ENCODE measurements at regions not wholly inside any gene's neighbourhood (a gene's known extent, or its start where the extent isn't known, plus 50 kb on each side); places are given as distances from the start of the nearest gene placed in this dataset.
A peak's percentile ranks its signal among the peaks of the same experiment; 100 is the strongest.

DNA sequence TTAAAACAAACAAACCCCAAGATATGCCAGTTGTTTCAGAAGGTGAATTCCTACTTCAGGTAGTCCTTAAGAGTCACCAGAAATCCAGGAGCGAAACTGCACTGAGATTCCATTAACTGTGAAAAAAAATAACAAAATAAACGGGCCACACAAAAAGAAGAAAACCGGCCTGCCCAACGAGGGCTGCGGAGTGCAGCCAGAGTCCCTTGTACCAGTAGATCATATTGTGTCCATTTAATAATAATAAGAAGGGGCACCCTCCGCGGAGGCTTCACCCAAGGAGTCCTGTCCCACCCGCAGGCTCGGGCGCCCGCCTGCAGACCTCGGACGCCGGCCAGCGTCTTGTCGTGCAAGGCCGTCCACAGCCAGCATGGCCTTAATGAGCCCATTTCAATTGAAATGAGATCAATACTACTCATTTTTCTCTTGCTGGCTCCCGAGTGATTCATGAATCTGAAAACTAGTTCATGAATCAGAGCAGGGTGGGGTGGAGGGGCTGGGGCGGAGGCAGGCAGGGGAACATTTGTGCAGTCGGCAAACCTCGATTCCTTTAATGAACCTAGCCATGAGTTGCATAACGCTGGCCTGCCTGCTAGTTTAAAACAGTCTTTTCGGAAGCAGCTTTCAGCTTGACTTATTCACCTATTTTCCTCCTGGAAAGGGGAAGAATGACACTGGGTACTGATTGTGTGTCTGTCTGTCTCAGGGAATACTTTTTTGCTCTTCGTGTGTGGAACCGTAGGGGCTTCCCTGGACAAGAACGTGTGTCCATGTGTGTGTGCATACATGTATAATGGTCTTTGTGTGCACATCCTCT, 113.1 kb upstream of the IRF2BP2 start (continued):
- no peak for TF ChIP-seq ZNF740 (CRISPR knock-in tag; IDR thresholded peaks at IDR 0.05)
- TF ChIP-seq CENPT (CRISPR knock-in tag; IDR thresholded peaks at IDR 0.05; ENCODE audit: low read depth): no peak
- TF ChIP-seq ZNF580 (CRISPR knock-in tag; IDR thresholded peaks at IDR 0.05; ENCODE audit: borderline replicate concordance, low read depth): peak; percentile 22; the same call in 1 of the 2 replicates
- TF ChIP-seq, protein P1, sequence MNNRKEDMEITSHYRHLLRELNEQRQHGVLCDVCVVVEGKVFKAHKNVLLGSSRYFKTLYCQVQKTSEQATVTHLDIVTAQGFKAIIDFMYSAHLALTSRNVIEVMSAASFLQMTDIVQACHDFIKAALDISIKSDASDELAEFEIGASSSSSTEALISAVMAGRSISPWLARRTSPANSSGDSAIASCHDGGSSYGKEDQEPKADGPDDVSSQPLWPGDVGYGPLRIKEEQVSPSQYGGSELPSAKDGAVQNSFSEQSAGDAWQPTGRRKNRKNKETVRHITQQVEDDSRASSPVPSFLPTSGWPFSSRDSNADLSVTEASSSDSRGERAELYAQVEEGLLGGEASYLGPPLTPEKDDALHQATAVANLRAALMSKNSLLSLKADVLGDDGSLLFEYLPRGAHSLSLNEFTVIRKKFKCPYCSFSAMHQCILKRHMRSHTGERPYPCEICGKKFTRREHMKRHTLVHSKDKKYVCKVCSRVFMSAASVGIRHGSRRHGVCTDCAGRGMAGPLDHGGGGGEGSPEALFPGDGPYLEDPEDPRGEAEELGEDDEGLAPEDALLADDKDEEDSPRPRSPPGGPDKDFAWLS (CRISPR knock-in tag; IDR thresholded peaks at IDR 0.05; ENCODE audit: borderline replicate concordance): no peak

DNA sequence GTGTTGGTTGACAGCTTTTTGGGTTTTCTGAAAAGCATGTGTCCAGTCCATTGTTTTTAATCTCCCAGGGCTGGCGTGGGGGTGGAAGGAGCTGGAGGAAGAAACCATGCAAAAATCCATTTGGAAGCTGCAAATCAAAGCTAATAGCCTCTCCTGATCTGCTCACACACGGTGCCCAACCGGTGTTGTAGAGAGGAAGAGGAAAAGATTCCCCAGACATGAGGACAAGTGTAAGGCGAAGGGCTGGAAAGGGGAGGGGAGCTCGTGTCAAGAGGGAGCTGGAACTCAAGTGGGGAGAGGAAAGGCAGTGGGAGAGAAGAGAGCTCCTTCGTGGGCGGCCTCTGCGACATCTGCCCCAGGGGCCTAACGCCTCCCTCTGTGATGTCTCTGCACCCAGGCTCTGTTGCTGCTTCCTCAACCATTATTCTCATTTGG, 112.3 kb upstream of the IRF2BP2 start:
- Histone ChIP-seq H2AFZ (ENCODE audit: low read length) (no peak overlapping the region), H3K4me1 (ENCODE audit: insufficient read depth, low read length) (peaks cover 97% of the 10 kb centered on the region), H3K9ac (ENCODE audit: insufficient read depth, low read depth, low read length) (peak overlapping the region; percentile 98), H3K27ac (ENCODE audit: extremely low read length, insufficient read depth, low read length) (peak overlapping the region; percentile 99), H3K4me2 (ENCODE audit: low read depth, low read length) (peak overlapping the region; percentile 95), H3K27me3 (ENCODE audit: control insufficient read depth in 1 of 2, insufficient read depth in 2 of 2, low read length in 2 of 2) (no peaks in the 10 kb centered on the region; a peak in 1 of 5 replicates), H3K79me2 (ENCODE audit: insufficient read depth, low read length) (peaks cover 45% of the 10 kb centered on the region), H3K4me3 (replicated peaks in 1 of 3; ENCODE audit: insufficient read depth in 1 of 3, low read depth in 2 of 3, low read length in 3 of 3) (peak overlapping the region; percentile 9 to 61 (median 35); a peak in 4 of 6 replicates), H3K36me3 (replicated peaks in 1 of 2; ENCODE audit: control insufficient read depth in 1 of 2, insufficient read depth in 2 of 2, low read length in 2 of 2) (no peaks in the 10 kb centered on the region; a peak in 1 of 5 replicates), H4K20me1 (ENCODE audit: insufficient read depth, low read length) (no peaks in the 10 kb centered on the region), H3K9me3 (ENCODE audit: low read length) (no peaks in the 10 kb centered on the region)
- DNase-seq (ENCODE audit: low spot score): no peak
- no peak for ATAC-seq
- no TSS peak for BruUV-seq (replicated peaks)
- WGBS (ENCODE audit: low lambda C conversion rate): 57% methylated on average over 9 of the region's 9 CpGs
- intact Hi-C loops (cut with micrococcal nuclease; ENCODE audit: unreplicated experiment) (loop anchor here (5.0 to 10.0 kb wide), 2 partner anchors 227 to 255 kb away; no protein-coding TSS in a partner anchor), in situ Hi-C loops (cut with HindIII; ENCODE audit: extremely low pct_ligation_motif_present, low pct_unique_long_range_greater_than_20kb) (loop anchor here (5.0 to 10.0 kb wide), 3 partner anchors 155 to 363 kb away; no protein-coding TSS in a partner anchor)
- no peak for FAIRE-seq
- ChIA-PET POLR2A (interaction anchor here (0.7 to 19.4 kb wide), 29 partner anchors 8 to 352 kb away, joined by 3 to 1137 read pairs (median 8); partner anchors contain the start of gene IRF2BP2), CTCF (ENCODE audit: low intra/inter-chr PET ratio, low total read pairs) (no interaction called here)
- TF ChIP-seq TBP (CRISPR knock-in tag; IDR thresholded peaks at IDR 0.05) (no peak), ZNF878 (CRISPR knock-in tag; IDR thresholded peaks at IDR 0.05) (no peak), ZC3H4 (CRISPR knock-in tag; IDR thresholded peaks at IDR 0.05; ENCODE audit: borderline replicate concordance) (peak; percentile 84; the same call in 1 of the 2 replicates), ZNF33B (CRISPR knock-in tag; IDR thresholded peaks at IDR 0.05) (no peak), ZNF335 (CRISPR knock-in tag; IDR thresholded peaks at IDR 0.05) (no peak), POLR2G (IDR thresholded peaks at IDR 0.05; ENCODE audit: low read depth, low read length) (peak; percentile 83), ZFX (CRISPR knock-in tag; IDR thresholded peaks at IDR 0.05; ENCODE audit: low read depth) (0 out of 2 replicates have a peak, but pooled peaks have one; percentile 9), U2AF1 (optimal IDR thresholded peaks at IDR 0.05; ENCODE audit: low read depth, low read length) (peak; percentile 51), PRMT3 (CRISPR knock-in tag; IDR thresholded peaks at IDR 0.05; ENCODE audit: borderline replicate concordance, low read depth) (0 out of 2 replicates have a peak, but pooled peaks have one; percentile 73), MZF1 (CRISPR knock-in tag; IDR thresholded peaks at IDR 0.05; ENCODE audit: borderline replicate concordance) (no peak), POLR2A (IDR thresholded peaks at IDR 0.05; ENCODE audit: insufficient read depth in 1 of 2, low read depth in 2 of 2, low read length in 2 of 2) (peak in 1 of 2 experiments; percentile 51; a peak in 1 of 4 replicates)
- TF ChIP-seq, protein P2, sequence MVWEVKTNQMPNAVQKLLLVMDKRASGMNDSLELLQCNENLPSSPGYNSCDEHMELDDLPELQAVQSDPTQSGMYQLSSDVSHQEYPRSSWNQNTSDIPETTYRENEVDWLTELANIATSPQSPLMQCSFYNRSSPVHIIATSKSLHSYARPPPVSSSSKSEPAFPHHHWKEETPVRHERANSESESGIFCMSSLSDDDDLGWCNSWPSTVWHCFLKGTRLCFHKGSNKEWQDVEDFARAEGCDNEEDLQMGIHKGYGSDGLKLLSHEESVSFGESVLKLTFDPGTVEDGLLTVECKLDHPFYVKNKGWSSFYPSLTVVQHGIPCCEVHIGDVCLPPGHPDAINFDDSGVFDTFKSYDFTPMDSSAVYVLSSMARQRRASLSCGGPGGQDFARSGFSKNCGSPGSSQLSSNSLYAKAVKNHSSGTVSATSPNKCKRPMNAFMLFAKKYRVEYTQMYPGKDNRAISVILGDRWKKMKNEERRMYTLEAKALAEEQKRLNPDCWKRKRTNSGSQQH (CRISPR knock-in tag; IDR thresholded peaks at IDR 0.05; ENCODE audit: low read depth): no peak
